GM03348 (cell line): ENCODE measurements at regions not wholly inside any gene's neighbourhood (a gene's known extent, or its start where the extent isn't known, plus 50 kb on each side); places are given as distances from the start of the nearest gene placed in this dataset.
A peak's percentile ranks its signal among the peaks of the same experiment; 100 is the strongest.
"Not testable (repeated sequence)": the region's sequence is repeated elsewhere in the genome, so short reads cannot be mapped to it uniquely, and the experiment has no call there.

Experiments used
- DNase-seq: peaks from one replicate; pipeline ENCODE4 v3.0.0; 2012; ENCODE audit warnings: low spot score

DNA sequence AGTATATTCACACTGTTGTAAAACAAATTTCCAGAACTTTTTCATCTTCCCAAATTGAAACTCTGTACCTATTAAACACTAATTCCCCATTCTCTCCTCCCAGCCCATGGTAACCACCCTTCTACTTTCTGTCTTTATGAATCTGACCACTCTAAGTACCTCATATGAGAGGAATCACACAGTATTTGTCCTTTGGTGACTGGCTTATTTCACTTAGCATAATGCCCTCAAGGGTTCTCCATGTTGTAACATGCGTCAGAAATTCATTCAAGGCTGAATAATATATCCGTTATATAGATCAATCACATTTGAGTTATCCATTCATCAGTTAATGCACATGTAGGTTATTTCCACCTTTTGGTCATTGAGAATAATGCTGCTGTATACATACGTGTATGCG is 162.2 kb downstream of the GOSR1 start:
- DNase-seq = not testable (repeated sequence)

DNA sequence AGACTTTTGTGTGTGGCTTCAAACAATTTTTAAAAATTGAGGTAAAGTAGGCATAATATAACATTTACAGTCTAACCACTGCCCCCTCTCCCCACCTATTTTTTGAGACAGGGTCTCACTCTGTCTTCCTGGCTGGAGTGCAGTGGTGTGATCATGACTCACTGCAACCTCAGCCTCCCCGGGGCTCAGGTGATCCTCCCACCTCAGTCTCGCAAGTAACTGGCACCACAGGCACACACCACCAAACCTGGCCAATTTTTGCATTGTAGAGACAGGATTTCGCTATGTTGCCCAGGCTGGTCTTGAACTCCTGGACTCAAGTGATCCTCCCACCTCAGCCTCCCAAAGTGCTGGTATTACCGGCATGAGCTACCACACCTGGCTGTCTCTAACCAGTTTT is 161.8 kb downstream of the GOSR1 start:
- DNase-seq = not testable (repeated sequence)

DNA sequence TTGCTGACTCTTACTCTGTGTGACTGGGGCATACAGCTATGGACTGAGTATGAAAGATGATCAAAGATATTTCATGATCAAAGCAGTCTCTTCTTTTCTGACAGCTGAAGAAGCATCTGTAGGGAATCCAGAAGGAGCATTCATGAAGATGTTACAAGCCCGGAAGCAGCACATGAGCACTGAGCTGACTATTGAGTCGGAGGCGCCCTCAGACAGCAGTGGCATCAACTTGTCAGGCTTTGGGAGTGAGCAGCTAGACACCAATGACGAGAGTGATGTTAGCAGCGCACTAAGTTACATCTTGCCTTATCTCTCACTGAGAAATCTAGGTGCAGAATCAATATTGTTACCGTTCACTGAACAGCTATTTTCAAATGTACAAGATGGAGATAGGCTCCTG is 154.4 kb downstream of the GOSR1 start:
- not testable (repeated sequence) for DNase-seq

DNA sequence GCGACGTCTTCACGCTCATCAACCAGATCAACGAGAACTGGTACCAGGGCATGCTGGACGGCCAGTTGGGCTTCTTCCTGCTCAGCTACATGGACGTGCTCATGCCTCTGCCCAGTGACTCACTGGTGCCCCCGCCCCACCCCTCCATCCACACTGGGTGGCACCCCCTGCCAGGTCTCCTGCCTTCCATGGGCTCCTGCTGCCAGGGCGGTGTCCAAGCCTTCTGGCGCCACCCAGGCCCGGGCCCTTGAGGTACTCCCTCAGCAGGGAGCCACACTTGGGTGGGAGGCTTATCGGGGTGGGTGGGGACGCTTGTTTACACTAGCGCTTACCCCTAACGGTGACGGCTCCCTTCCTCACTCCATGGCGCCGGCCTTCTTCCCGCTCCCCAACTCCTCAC is 148.2 kb downstream of the GOSR1 start:
- not testable (repeated sequence) for DNase-seq

- DNase-seq = not testable (repeated sequence)
Observed at GRCh38 chr17:30624180-30624579, 147.0 kb downstream of the GOSR1 start.

DNA sequence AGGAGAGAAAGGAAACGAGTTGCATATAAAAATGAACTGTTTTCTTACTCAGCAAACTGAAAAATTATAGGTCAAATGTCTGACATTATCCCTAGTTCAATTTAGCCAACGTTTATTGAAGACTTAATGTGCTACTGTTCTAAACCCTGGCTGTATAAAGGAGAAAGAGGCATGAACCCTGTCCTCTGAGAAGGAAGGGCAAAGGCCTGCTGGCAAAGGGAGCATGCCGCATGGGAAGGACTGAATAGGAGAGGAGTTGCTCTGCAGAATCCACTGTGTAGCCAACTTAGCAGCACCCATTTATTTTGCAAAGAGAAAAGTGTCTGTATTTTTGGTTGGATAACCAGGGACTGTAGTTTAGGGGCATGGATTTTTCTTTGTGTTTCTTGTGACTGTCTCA is 132.5 kb downstream of the GOSR1 start:
- not testable (repeated sequence) for DNase-seq

GRCh38 chr17:30605523-30605922 is 128.3 kb downstream of the GOSR1 start:
- DNase-seq = no peak

DNA sequence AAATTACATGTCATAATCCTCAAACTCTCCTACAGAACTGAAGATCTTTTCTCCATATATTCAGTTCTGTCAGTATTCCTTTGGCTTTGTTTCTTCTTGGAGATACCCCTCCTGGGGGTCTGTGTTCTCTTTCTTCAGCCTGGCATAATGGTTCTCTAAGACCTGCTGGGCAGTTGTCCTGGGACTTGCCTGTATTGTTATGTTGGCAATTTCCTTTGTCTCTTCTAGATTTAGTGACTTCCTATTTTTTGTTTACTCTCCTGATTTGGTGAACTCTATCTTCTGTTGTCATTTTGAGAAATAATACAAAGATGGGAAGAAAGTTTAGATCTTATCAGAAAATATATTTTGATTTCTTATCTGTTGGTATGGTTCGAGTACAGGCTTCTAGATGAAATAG is 127.8 kb downstream of the GOSR1 start:
- DNase-seq = no peak

GRCh38 chr17:30602396-30602795 is 125.2 kb downstream of the GOSR1 start:
- not testable (repeated sequence) for DNase-seq

GRCh38 chr17:30601984-30602383 is 124.8 kb downstream of the GOSR1 start:
- not testable (repeated sequence) for DNase-seq

DNA sequence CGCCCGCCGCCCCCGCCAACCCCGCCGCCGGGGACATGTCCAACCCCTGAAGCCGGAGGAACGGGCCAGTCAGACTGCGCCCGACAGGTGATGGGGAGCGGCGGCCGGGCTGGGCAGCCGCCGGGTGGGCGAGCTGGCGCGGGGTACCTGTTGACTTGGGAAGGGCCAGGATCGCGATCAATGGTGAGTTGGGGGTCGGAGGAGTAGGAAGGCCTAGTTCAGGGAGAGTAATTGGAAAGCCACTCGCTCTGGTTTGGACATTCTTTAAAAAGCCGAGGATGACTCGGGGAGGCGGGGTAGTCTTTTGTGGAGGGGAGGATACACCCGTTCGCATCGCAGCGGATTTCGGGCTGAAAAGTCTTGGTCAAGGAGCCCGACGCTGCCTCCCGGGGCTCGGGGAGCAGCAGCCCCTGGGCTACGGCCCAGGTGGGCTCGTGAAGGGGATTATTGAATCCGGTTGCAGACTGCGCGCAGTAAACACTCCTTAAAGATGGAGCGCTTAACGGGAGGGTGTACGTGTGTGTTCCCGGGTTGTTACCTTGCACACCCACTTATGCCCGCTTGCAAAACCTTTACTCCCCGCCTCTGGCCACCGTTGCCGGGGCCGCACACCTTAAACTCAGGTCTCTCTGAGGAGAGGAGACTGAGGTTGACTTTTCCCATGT is 123.8 kb downstream of the GOSR1 start:
- peak; percentile 40 for DNase-seq

- DNase-seq = peak; percentile 90
Observed at GRCh38 chr17:30600060-30600829, 123.0 kb downstream of the GOSR1 start.

GRCh38 chr17:30599428-30600059 is 122.3 kb downstream of the GOSR1 start:
- no peak for DNase-seq

DNA sequence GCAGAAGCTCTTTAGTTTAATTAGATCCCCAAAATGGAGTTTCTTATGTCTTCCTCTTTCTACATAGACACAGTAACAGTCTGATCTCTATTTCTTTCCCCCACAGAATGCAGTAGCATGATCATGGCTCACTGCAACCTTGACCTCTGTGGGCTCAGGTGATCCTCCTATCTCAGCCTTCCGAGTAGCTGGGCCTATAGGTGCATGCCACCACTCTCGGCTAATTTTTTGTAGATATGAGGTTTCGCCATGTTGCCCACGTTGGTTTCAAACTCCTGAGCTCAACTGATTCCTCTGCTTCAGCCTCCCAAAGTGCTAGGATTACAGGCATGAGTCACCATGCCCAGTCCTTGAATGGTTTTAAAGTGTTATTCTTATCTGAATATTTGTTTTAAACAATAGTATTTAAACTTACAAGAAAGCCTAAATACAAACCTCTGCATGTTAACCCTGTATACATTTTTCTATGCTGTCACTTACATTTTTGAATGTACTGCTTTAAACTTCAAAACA is 120.6 kb downstream of the GOSR1 start:
- no peak for DNase-seq

DNA sequence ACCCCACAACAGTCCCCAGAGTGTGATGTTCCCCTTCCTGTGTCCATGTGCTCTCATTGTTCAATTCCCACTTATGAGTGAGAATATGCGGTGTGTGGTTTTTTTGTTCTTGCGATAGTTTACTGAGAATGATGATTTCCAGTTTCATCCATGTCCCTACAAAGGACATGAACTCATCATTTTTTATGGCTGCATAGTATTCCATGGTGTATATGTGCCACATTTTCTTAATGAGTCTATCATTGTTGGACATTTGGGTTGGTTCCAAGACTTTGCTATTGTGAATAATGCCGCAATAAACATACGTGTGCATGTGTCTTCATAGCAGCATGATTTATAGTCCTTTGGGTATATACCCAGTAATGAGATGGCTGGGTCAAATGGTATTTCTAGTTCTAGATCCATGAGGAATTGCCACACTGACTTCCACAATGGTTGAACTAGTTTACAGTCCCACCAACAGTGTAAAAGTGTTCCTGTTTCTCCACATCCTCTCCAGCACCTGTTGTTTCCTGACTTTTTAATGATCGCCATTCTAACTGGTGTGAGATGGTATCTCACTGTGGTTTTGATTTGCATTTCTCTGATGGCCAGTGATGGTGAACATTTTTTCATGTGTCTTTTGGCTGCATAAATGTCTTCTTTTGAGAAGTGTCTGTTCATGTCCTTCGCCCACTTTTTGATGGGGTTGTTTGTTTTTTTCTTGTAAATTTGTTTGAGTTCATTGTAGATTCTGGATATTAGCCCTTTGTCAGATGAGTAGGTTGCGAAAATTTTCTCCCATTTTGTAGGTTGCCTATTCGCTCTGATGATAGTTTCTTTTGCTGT is 120.0 kb downstream of the GOSR1 start:
- not testable (repeated sequence) for DNase-seq

DNA sequence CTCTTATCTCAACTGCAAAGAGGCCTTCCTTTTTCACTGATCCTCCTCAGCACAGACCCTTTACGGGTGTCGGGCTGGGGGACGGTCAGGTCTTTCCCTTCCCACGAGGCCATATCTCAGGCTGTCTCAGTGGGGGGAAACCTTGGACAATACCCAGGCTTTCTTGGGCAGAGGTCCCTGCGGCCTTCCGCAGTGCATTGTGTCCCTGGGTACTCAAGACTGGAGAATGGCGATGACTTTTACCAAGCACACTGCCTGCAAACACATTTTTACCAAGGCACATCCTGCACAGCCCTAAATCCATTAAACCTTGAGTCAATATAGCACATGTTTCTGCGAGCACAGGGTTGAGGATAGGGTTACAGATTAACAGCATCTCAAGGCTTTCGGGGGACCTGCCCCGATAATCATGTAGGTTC is 117.8 kb downstream of the GOSR1 start:
- not testable (repeated sequence) for DNase-seq

DNA sequence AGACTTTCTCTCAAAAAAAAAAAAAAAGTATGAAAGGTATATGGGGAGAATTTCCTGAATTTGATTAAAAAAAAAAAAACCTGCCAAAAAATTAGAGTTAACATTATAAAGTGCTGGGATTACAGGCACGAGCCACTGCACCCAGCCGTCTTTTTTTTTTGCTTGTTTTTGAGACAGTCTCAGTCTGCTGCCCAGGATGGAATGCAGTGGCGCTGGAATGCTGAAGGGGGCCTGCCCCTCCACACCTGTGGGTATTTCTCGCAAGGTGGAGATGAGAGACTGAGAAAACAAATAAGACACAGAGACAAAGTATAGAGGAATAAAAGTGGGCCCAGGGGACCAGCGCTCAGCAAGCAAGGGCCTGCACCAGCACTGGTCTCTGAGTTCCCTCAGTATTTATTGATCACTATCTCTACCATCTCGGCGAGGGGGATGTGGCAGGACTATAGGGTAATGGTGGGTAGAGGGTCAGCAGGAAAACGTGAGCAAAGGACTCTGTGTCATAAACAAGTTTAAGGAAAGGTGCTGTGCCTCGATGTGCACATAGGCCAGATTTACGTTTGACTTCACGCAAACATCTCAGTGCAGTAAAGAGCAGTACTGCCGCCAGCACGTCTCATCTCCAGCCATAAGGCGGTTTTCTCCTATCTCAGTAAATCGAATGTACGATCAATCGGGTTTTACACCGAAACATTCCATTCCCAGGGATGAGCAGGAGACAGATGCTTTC is 117.2 kb downstream of the GOSR1 start:
- DNase-seq = no peak

DNA sequence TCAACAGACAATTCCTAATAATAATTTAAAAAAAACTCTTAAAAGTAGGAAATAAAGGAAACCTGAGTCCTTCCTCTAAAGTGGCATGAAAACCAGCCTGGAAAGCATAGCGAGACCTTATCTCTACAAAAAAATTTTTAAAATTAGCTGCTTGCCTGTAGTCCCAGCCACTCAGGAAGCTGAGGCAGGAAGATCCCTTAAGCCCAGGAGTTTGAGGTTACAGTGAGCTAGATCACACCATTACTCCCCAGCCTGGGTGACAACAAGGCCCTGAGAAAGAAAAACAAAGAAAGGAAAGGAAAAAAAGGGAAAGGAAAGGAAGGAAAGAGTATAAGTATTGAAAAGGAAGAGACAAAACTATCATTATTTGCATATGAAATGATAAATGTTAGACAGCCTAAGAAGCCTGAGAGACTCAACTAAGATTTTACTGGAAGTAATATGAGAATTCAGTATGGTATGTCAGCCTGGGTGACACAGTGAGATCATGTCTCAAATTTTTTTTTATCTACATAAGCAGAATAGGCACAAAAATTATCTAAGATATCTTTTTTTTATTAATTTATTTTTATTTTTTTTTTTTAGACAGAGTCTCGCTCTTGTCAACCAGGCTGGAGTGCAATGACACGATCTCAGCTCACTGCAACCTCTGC is 113.0 kb downstream of the GOSR1 start:
- DNase-seq = no peak

- DNase-seq = no peak
Observed at GRCh38 chr17:30589431-30589830, 112.2 kb downstream of the GOSR1 start.

DNA sequence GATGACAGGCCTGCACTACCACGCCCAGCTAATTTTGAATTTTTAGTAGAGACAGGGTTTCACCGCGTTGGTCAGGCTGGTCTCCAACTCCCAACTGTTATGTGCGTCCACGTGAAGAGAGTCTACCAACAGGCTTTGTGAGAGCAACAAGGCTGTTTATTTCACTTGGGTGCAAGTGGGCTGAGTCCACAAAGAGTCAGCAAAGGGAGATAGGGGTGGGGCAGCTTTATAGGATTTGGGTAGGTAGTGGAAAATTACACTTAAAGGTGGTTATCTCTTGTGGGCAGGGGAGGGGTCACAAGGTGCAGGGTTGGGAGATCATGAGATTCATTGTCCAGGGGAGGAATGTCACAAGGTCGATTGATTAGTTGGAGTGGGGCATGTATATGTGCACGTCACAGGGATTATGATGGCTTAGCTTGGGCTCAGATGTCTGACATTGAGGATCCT is 111.6 kb downstream of the GOSR1 start:
- no peak for DNase-seq
